ENCODE measurements at regions not wholly inside any gene's neighbourhood (a gene's known extent, or its start where the extent isn't known, plus 50 kb on each side); places are given as distances from the start of the nearest gene placed in this dataset.

DNA sequence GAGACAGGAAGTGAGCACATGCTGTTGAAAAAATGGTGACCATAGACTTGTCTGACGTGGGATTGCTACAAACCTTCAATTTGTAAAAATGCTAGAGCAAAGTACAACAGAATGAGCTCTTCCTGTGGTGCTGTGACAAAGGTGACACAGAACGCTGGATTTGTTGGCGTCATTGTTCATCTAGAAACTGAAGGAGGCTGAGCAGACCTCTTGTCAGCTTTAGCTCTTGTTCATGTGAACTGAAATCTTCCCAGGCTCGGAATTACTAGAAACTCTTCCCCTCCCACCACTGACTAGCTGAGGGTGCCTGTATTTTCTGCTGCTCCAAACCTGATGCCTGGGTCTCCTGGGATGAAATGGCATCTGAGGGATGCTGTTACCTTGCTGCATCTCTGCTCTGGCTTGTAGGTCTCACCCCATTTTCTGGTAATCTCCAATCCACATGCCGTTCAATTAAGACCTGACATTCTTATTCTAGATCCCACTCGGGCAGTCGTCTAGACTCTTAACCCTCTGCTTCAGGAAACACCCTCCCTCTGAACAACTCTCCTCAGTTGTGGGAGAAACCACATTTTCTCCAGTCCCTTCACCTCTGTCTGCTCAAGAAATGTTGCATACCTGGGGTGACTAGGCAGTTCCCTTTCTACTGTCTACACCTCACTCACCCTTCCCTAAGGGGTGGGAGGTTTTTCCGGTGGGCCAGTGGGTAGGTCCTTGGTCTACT is 349.3 kb downstream of the CXCL12 start:
- no peak for TF ChIP-seq POLR2A (IDR thresholded peaks at IDR 0.05; ENCODE audit: low read depth, low read length)
- no peak for TF ChIP-seq TAF1 (IDR thresholded peaks at IDR 0.05; ENCODE audit: borderline replicate concordance, low read depth, low read length)
- no peak for TF ChIP-seq POLR2AphosphoS5 (IDR thresholded peaks at IDR 0.05; ENCODE audit: low read depth, low read length)

Measured in GM12892 (cell line).